ENCODE measurements at regions not wholly inside any gene's neighbourhood (a gene's known extent, or its start where the extent isn't known, plus 50 kb on each side); places are given as distances from the start of the nearest gene placed in this dataset.

DNA sequence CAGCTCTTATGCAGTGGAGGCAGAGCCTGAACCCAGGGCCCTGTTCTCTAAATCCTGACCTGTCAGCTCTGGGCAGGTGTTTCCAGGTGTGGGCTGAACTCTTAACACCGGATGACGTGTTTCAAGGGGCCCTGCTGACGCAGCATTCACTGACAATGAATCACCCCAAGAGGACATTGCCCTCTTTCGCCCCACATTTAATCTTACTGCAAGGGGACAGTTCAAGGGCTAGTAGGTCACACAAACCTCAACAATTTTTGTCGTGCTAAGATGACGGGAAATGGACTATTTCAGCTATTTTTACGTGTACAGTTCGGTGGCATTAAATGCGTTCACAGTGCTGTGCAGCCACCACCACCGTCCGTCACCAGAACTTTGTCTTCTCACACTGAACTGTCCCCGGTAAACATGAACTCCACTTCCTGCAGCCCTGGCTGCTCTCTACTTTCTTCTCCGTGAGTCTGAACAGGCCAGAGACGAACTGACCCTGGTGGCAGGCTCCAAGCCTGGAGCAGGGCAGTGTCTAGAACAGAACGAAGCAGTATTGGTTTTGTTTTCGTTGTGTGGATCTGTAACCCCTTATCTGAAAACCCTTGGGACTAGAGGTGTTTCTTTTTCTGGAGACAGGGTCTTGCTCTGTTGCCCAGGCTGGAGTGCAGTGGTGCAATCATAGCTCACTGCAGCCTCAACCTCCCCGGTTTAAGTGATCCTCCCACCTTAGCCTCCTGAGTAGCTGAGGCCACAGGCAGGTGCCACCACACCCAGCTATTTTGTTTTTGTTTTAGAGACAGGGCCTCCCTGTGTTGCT, 88.4 kb upstream of the CIBAR2 start (continued):
- TF ChIP-seq THAP9 (CRISPR knock-in tag; IDR thresholded peaks at IDR 0.05; ENCODE audit: borderline replicate concordance), result peak; percentile 57; the same call in 1 of the 2 replicates
- TF ChIP-seq CC2D1A (CRISPR knock-in tag; IDR thresholded peaks at IDR 0.05), result 0 out of 2 replicates have a peak, but pooled peaks have one; percentile 36
- TF ChIP-seq, protein P1, sequence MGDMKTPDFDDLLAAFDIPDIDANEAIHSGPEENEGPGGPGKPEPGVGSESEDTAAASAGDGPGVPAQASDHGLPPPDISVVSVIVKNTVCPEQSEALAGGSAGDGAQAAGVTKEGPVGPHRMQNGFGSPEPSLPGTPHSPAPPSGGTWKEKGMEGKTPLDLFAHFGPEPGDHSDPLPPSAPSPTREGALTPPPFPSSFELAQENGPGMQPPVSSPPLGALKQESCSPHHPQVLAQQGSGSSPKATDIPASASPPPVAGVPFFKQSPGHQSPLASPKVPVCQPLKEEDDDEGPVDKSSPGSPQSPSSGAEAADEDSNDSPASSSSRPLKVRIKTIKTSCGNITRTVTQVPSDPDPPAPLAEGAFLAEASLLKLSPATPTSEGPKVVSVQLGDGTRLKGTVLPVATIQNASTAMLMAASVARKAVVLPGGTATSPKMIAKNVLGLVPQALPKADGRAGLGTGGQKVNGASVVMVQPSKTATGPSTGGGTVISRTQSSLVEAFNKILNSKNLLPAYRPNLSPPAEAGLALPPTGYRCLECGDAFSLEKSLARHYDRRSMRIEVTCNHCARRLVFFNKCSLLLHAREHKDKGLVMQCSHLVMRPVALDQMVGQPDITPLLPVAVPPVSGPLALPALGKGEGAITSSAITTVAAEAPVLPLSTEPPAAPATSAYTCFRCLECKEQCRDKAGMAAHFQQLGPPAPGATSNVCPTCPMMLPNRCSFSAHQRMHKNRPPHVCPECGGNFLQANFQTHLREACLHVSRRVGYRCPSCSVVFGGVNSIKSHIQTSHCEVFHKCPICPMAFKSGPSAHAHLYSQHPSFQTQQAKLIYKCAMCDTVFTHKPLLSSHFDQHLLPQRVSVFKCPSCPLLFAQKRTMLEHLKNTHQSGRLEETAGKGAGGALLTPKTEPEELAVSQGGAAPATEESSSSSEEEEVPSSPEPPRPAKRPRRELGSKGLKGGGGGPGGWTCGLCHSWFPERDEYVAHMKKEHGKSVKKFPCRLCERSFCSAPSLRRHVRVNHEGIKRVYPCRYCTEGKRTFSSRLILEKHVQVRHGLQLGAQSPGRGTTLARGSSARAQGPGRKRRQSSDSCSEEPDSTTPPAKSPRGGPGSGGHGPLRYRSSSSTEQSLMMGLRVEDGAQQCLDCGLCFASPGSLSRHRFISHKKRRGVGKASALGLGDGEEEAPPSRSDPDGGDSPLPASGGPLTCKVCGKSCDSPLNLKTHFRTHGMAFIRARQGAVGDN (CRISPR knock-in tag; IDR thresholded peaks at IDR 0.05), result peak; percentile 43; the same call in 1 of the 2 replicates
- no peak for TF ChIP-seq SNAPC2 (CRISPR knock-in tag; IDR thresholded peaks at IDR 0.05)
- no peak for TF ChIP-seq LCORL (IDR thresholded peaks at IDR 0.05)
- TF ChIP-seq LCORL (CRISPR knock-in tag; IDR thresholded peaks at IDR 0.05), result peak; percentile 46; the same call in 1 of the 2 replicates
- 0 out of 2 replicates have a peak, but pooled peaks have one; percentile 40 for TF ChIP-seq KDM2A (CRISPR knock-in tag; IDR thresholded peaks at IDR 0.05; ENCODE audit: borderline replicate concordance, low read depth)
- peak; percentile 74; the same call in 1 of the 2 replicates for TF ChIP-seq SPEN (CRISPR knock-in tag; IDR thresholded peaks at IDR 0.05; ENCODE audit: low read depth)
- no peak for TF ChIP-seq THAP11 (CRISPR knock-in tag; IDR thresholded peaks at IDR 0.05)
- TF ChIP-seq SOX5 (CRISPR knock-in tag; IDR thresholded peaks at IDR 0.05; ENCODE audit: borderline replicate concordance), result 0 out of 2 replicates have a peak, but pooled peaks have one; percentile 38
- peak; percentile 24 for TF ChIP-seq ASH2L (IDR thresholded peaks at IDR 0.05; ENCODE audit: insufficient read length, low read depth, low read length)
- no peak for TF ChIP-seq PHF5A (CRISPR knock-in tag; IDR thresholded peaks at IDR 0.05; ENCODE audit: low read depth, unreplicated experiment)
- TF ChIP-seq ZNF790 (CRISPR knock-in tag; IDR thresholded peaks at IDR 0.05; ENCODE audit: borderline replicate concordance), result 0 out of 2 replicates have a peak, but pooled peaks have one; percentile 60
- TF ChIP-seq TEAD3 (CRISPR knock-in tag; optimal IDR thresholded peaks at IDR 0.05; ENCODE audit: borderline replicate concordance), result peak; percentile 60
- TF ChIP-seq ESRRA (CRISPR knock-in tag; IDR thresholded peaks at IDR 0.05; ENCODE audit: low read depth), result peak; percentile 37
- peak; percentile 19; the same call in 1 of the 2 replicates for TF ChIP-seq HOXD1 (CRISPR knock-in tag; IDR thresholded peaks at IDR 0.05)
- 0 out of 2 replicates have a peak, but pooled peaks have one; percentile 15 for TF ChIP-seq CBX5 (CRISPR knock-in tag; IDR thresholded peaks at IDR 0.05; ENCODE audit: borderline replicate concordance)
- TF ChIP-seq, protein P2, sequence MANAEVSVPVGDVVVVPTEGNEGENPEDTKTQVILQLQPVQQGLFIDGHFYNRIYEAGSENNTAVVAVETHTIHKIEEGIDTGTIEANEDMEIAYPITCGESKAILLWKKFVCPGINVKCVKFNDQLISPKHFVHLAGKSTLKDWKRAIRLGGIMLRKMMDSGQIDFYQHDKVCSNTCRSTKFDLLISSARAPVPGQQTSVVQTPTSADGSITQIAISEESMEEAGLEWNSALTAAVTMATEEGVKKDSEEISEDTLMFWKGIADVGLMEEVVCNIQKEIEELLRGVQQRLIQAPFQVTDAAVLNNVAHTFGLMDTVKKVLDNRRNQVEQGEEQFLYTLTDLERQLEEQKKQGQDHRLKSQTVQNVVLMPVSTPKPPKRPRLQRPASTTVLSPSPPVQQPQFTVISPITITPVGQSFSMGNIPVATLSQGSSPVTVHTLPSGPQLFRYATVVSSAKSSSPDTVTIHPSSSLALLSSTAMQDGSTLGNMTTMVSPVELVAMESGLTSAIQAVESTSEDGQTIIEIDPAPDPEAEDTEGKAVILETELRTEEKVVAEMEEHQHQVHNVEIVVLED (CRISPR knock-in tag; IDR thresholded peaks at IDR 0.05; ENCODE audit: borderline replicate concordance), result no peak
- TF ChIP-seq, protein P3, sequence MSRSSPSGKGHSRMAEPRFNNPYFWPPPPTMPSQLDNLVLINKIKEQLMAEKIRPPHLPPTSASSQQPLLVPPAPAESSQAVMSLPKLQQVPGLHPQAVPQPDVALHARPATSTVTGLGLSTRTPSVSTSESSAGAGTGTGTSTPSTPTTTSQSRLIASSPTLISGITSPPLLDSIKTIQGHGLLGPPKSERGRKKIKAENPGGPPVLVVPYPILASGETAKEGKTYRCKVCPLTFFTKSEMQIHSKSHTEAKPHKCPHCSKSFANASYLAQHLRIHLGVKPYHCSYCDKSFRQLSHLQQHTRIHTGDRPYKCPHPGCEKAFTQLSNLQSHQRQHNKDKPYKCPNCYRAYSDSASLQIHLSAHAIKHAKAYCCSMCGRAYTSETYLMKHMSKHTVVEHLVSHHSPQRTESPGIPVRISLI (CRISPR knock-in tag; IDR thresholded peaks at IDR 0.05; ENCODE audit: borderline replicate concordance), result 0 out of 2 replicates have a peak, but pooled peaks have one; percentile 2
